ENCODE measurements at regions not wholly inside any gene's neighbourhood (a gene's known extent, or its start where the extent isn't known, plus 50 kb on each side); places are given as distances from the start of the nearest gene placed in this dataset.

GRCh38 chr5:111013011-111013410 lies 58.5 kb upstream of the TSLP start:
- TF ChIP-seq CTCF (IDR thresholded peaks at IDR 0.05; ENCODE audit: low read depth, low read length): no peak
- DNase-seq (ENCODE audit: extremely low read depth, low read depth): no peak

GRCh38 chr5:111016801-111017200 lies 54.7 kb upstream of the TSLP start:
- no peak for DNase-seq (ENCODE audit: extremely low read depth, low read depth)
- no peak for TF ChIP-seq CTCF (IDR thresholded peaks at IDR 0.05; ENCODE audit: low read depth, low read length)

GRCh38 chr5:111017731-111018130 lies 53.8 kb upstream of the TSLP start:
- no peak for DNase-seq (ENCODE audit: extremely low read depth, low read depth)
- no peak for TF ChIP-seq CTCF (IDR thresholded peaks at IDR 0.05; ENCODE audit: low read depth, low read length)
